Neuronal stem cell (in vitro differentiated cells): ENCODE measurements at regions not wholly inside any gene's neighbourhood (a gene's known extent, or its start where the extent isn't known, plus 50 kb on each side); places are given as distances from the start of the nearest gene placed in this dataset.

Experiments used
- DNase-seq: peaks from one replicate; pipeline ENCODE4 v3.0.0-alpha.2; 2013; ENCODE audit warnings: low spot score
- H2AFZ ChIP-seq: one replicate; pipeline ENCODE4 v1.6.1; 2013; ENCODE audit warnings: mild to moderate bottlenecking, low read length, inconsistent platforms
- H2AK5ac ChIP-seq: 2 replicates; pipeline ENCODE4 v1.6.1; 2013; ENCODE audit warnings: low read depth, mild to moderate bottlenecking, inconsistent platforms, low read length, moderate library complexity, mixed read lengths
- H2BK120ac ChIP-seq: 2 replicates; pipeline ENCODE4 v1.6.1; 2013; ENCODE audit warnings: low read depth, mild to moderate bottlenecking, inconsistent platforms, low read length, moderate library complexity, mixed read lengths
- H2BK12ac ChIP-seq: one replicate; pipeline ENCODE4 v1.6.1; 2013; ENCODE audit warnings: low read length, inconsistent platforms
- H2BK15ac ChIP-seq: 2 replicates; pipeline ENCODE4 v1.6.1; 2013; ENCODE audit warnings: mild to moderate bottlenecking, low read length, inconsistent platforms, mixed read lengths
- H2BK5ac ChIP-seq: one replicate; pipeline ENCODE4 v1.6.1; 2013; ENCODE audit warnings: inconsistent platforms, mild to moderate bottlenecking, low read length, moderate library complexity
- H3K14ac ChIP-seq: one replicate; pipeline ENCODE4 v1.6.1; 2013; ENCODE audit warnings: low read length, inconsistent platforms
- H3K18ac ChIP-seq: 2 replicates; pipeline ENCODE4 v1.6.1; 2013; ENCODE audit warnings: low read length, inconsistent platforms
- H3K23ac ChIP-seq: 2 replicates; pipeline ENCODE4 v1.6.1; 2013; ENCODE audit warnings: low read depth, mild to moderate bottlenecking, mixed read lengths, low read length, inconsistent platforms; ENCODE audit not compliant: poor library complexity
- H3K27ac ChIP-seq: replicated peaks from 3 replicates; pipeline ENCODE4 v1.5.1; 2013; ENCODE audit warnings: low read length, inconsistent platforms
- H3K27me3 ChIP-seq, 3 experiments: 2 replicates each; pipeline ENCODE4 v1.6.1; 2013; ENCODE audit warnings: low read length in 3 of 3, mild to moderate bottlenecking in 2 of 3, inconsistent platforms in 1 of 3, low read depth in 1 of 3, mixed read lengths in 1 of 3, moderate library complexity in 1 of 3; ENCODE audit not compliant: control insufficient read depth in 3 of 3, insufficient read depth in 3 of 3
- H3K36me3 ChIP-seq, 2 donors: replicated peaks in 1 of 2; 2 replicates each; pipeline ENCODE4 v1.6.1; 2013; ENCODE audit warnings: low read length in 2 of 2; ENCODE audit not compliant: control insufficient read depth in 2 of 2, insufficient read depth in 2 of 2
- H3K4ac ChIP-seq: 2 replicates; pipeline ENCODE4 v1.6.1; 2013; ENCODE audit warnings: inconsistent platforms, mild to moderate bottlenecking, low read length, moderate library complexity
- H3K4me1 ChIP-seq, 2 donors: 1 replicate in 1 of 2; 2 replicates in 1 of 2; pipeline ENCODE4 v1.6.1; 2013; ENCODE audit warnings: low read length in 2 of 2, low read depth in 1 of 2; ENCODE audit not compliant: control insufficient read depth in 2 of 2, insufficient read depth in 1 of 2
- H3K4me2 ChIP-seq: one replicate; pipeline ENCODE4 v1.6.1; 2013; ENCODE audit warnings: mild to moderate bottlenecking, low read length, inconsistent platforms; ENCODE audit not compliant: insufficient read depth, poor library complexity, severe bottlenecking
- H3K4me3 ChIP-seq, 2 donors: 2 replicates each; pipeline ENCODE4 v1.5.1; 2013; ENCODE audit warnings: low read length in 2 of 2, mild to moderate bottlenecking in 2 of 2, inconsistent platforms in 1 of 2, moderate library complexity in 1 of 2
- H3K79me1 ChIP-seq: one replicate; pipeline ENCODE4 v1.6.1; 2013; ENCODE audit warnings: low read depth, mild to moderate bottlenecking, inconsistent platforms, low read length, moderate library complexity
- H3K9ac ChIP-seq: one replicate; pipeline ENCODE4 v1.6.1; 2013; ENCODE audit warnings: mild to moderate bottlenecking, low read depth, low read length, inconsistent platforms; ENCODE audit not compliant: poor library complexity
- H3K9me3 ChIP-seq, 2 donors: replicated peaks in 1 of 2; 2 replicates each; pipeline versions ENCODE3 to v1.6.1; 2013; ENCODE audit warnings: low read length in 2 of 2, mild to moderate bottlenecking in 2 of 2, inconsistent platforms in 1 of 2, low read depth in 1 of 2, mixed read lengths in 1 of 2, moderate library complexity in 1 of 2; ENCODE audit not compliant: control insufficient read depth in 2 of 2, insufficient read depth in 1 of 2
- H4K8ac ChIP-seq: one replicate; pipeline ENCODE4 v1.6.1; 2013; ENCODE audit warnings: low read depth, mild to moderate bottlenecking, inconsistent platforms, low read length, moderate library complexity
- H4K91ac ChIP-seq: one replicate; pipeline ENCODE4 v1.6.1; 2013; ENCODE audit warnings: low read length, low read depth, mild to moderate bottlenecking, inconsistent platforms; ENCODE audit not compliant: poor library complexity
- WGBS, 2 donors: extraction: QIAGEN DNeasy Blood & Tissue Kit; methylation state at CpG; one replicate each; pipeline ENCODE4 v1.1.7; 2013; ENCODE audit warnings: missing lambda C conversion rate in 2 of 2, mixed read lengths in 1 of 2; ENCODE audit not compliant: insufficient read length in 2 of 2, insufficient replicate concordance in 1 of 2; ENCODE audit errors: extremely low coverage in 2 of 2; 5-methylcytosine and 5-hydroxymethylcytosine counted together

DNA sequence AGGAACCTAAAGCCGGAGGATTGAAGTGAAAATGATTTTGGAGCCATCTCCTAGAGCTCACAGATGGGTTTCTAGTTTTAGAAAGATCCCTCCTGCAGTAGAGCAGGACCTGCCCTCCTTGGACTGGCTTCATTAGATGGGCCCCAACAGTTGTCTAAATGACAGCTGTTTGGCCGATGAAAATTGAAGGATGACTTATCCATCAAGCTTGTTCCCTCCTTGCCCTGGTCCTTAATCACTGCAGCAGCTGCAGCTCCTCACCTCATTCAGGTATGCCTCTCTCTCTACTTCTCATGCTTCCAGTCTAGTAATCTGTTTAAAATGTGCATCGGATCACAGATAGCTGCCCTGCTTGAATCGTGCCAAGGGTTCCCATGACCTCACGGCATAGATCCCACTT, 677.6 kb downstream of the BCL11A start:
- WGBS, 2 donors, result no CpG with 5 or more reads among the region's 5 CpGs
- no peak overlapping the region for H2AK5ac ChIP-seq
- no peak overlapping the region for H3K23ac ChIP-seq
- H3K27ac ChIP-seq, result no peak overlapping the region
- no peak overlapping the region for H2AFZ ChIP-seq
- no peak overlapping the region for H3K18ac ChIP-seq
- DNase-seq, result no peak
- no peaks in the 10 kb centered on the region for H3K36me3 ChIP-seq
- H2BK12ac ChIP-seq, result no peak overlapping the region
- H3K14ac ChIP-seq, result no peak overlapping the region
- H3K4me3 ChIP-seq, result no peak overlapping the region
- H3K9me3 ChIP-seq, result no peaks in the 10 kb centered on the region
- no peak overlapping the region for H3K4ac ChIP-seq
- no peak overlapping the region for H4K91ac ChIP-seq
- H3K4me2 ChIP-seq, result no peak overlapping the region
- peaks cover 0 to 12% of the 10 kb centered on the region in 2 donors for H3K4me1 ChIP-seq
- no peaks in the 10 kb centered on the region for H3K27me3 ChIP-seq
- no peak overlapping the region for H4K8ac ChIP-seq
- H3K79me1 ChIP-seq, result no peaks in the 10 kb centered on the region
- H3K9ac ChIP-seq, result no peak overlapping the region
- no peak overlapping the region for H2BK120ac ChIP-seq
- no peak overlapping the region for H2BK5ac ChIP-seq
- no peak overlapping the region for H2BK15ac ChIP-seq

DNA sequence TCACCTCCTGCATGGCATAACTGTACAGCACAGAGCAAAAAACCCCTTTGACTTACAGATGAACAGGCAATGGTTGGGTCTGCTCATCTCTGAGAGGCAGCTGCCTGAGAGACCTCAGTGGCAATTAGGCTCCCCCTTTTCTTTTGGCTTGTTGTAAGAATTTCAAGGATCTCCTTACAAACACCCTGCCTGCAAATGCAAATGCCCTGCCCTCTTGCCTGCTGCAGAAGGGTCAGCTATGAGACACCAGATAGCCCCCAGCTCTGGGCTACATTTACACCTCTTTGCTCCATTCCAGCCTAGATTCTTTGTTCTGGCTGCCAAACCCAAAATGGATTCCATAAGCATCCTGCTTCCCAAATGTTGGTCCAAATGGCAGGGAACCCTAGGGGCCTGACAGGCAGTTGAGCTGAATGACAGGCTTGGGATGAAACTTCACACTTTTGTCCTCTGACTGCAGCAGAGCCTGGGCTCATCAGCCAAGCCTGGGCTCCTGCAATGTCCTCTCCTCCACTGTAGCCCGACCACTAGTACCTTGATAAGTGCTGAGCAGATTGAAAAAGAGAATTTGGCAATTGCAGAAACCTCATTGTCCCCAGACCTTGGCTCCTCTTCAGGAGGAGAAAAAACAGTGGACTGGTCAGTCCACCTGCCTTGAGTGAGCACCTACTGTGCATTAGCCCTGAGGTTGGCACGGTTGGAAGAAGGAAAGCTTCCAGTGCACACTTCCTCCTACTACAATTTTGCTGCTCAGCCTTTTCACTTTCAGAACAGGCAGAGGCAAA, 678.3 kb downstream of the BCL11A start:
- no peak overlapping the region for H3K9ac ChIP-seq
- peak overlapping the region; percentile 56 for H3K18ac ChIP-seq
- no peak overlapping the region for H3K4me2 ChIP-seq
- H3K23ac ChIP-seq, result no peak overlapping the region
- no peak overlapping the region for H2BK120ac ChIP-seq
- H3K4me3 ChIP-seq, result no peak overlapping the region
- H3K14ac ChIP-seq, result no peak overlapping the region
- no peaks in the 10 kb centered on the region for H3K27me3 ChIP-seq
- DNase-seq, result no peak
- no peak overlapping the region for H4K8ac ChIP-seq
- H3K4me1 ChIP-seq, result peaks cover 0 to 12% of the 10 kb centered on the region in 2 donors
- H2BK5ac ChIP-seq, result no peak overlapping the region
- H2BK12ac ChIP-seq, result no peak overlapping the region
- no peaks in the 10 kb centered on the region for H3K79me1 ChIP-seq
- H4K91ac ChIP-seq, result no peak overlapping the region
- H3K27ac ChIP-seq, result no peak overlapping the region
- H3K9me3 ChIP-seq, result no peaks in the 10 kb centered on the region
- H2AK5ac ChIP-seq, result no peak overlapping the region
- H2AFZ ChIP-seq, result no peak overlapping the region
- WGBS, 2 donors, result no CpG with 5 or more reads among the region's 2 CpGs
- no peak overlapping the region for H3K4ac ChIP-seq
- H3K36me3 ChIP-seq, result no peaks in the 10 kb centered on the region
- H2BK15ac ChIP-seq, result no peak overlapping the region

DNA sequence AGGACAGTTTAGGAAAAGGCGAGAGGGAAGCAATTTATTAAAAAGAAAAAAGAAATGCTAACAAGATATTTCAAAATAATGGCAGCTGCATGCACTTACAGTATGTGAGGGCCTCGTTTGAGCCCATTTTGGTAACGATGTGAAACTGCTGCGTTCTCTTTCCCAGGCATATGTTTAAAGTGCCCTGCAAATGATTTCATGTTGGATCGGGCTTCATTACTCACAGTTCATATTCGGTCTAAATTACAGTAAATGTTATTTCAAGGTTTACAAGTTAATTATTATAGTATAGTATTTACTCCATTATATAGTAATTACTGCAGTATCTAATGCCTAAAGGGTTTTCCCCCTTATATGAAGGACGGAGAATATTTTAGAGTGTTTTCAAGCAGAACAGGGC, 679.1 kb downstream of the BCL11A start:
- Histone ChIP-seq H3K27me3 (no peaks in the 10 kb centered on the region), H4K91ac (no peak overlapping the region), H3K36me3 (no peaks in the 10 kb centered on the region), H3K79me1 (no peaks in the 10 kb centered on the region), H3K23ac (no peak overlapping the region), H3K4ac (no peak overlapping the region), H3K4me2 (no peak overlapping the region), H3K9ac (no peak overlapping the region), H4K8ac (no peak overlapping the region), H3K18ac (no peak overlapping the region), H3K4me1 (peaks cover 0 to 10% of the 10 kb centered on the region in 2 donors), H2BK12ac (no peak overlapping the region), H2BK5ac (no peak overlapping the region), H2BK120ac (no peak overlapping the region), H3K14ac (no peak overlapping the region), H2BK15ac (no peak overlapping the region), H3K27ac (no peak overlapping the region), H3K9me3 (no peaks in the 10 kb centered on the region), H2AFZ (no peak overlapping the region), H3K4me3 (no peak overlapping the region), H2AK5ac (no peak overlapping the region)
- no CpG with 5 or more reads among the region's 7 CpGs for WGBS, 2 donors
- no peak for DNase-seq

DNA sequence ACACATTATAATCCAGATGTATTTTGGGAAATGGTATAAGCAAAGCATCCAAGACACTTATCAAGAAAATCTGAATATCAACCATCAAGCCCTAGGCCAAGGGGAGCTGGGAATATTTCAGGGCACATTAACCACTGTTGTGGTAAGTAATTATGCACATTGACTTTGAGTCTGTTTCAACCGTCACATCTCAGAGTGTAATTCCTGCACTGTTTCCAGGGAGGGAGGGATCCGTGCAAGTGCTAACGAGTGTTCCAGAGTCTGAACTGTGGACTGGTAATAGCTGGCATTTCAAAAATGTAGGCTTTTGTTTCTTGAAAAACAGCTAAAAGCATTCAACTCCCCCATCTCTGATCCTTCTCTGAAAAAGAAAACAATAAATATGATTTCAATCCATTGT, 681.6 kb downstream of the BCL11A start:
- Histone ChIP-seq H3K14ac (no peak overlapping the region), H3K36me3 (no peaks in the 10 kb centered on the region), H3K9ac (no peak overlapping the region), H2BK12ac (no peak overlapping the region), H3K4me2 (no peak overlapping the region), H3K27ac (no peak overlapping the region), H2AFZ (no peak overlapping the region), H2BK120ac (no peak overlapping the region), H3K27me3 (no peaks in the 10 kb centered on the region), H3K4me1 (peaks cover 0 to 10% of the 10 kb centered on the region in 2 donors), H3K79me1 (no peaks in the 10 kb centered on the region), H2BK15ac (no peak overlapping the region), H2AK5ac (no peak overlapping the region), H2BK5ac (no peak overlapping the region), H4K91ac (no peak overlapping the region), H3K4ac (no peak overlapping the region), H3K9me3 (no peaks in the 10 kb centered on the region), H4K8ac (no peak overlapping the region), H3K23ac (no peak overlapping the region), H3K4me3 (no peak overlapping the region), H3K18ac (no peak overlapping the region)
- no CpG with 5 or more reads among the region's 3 CpGs for WGBS, 2 donors
- no peak for DNase-seq
